Hematopoietic multipotent progenitor cell treated with erythropoietin and hydrocortisone succinate and interleukin-3 and kit ligand, for 17 days (in vitro differentiated cells): ENCODE measurements at regions not wholly inside any gene's neighbourhood (a gene's known extent, or its start where the extent isn't known, plus 50 kb on each side); places are given as distances from the start of the nearest gene placed in this dataset.

Experiments used
- DNase-seq: peaks from one replicate; pipeline ENCODE4 v3.0.0-alpha.2; 2015; ENCODE audit warnings: low spot score

GRCh38 chr15:94535298-94536048, 304.1 kb downstream of the MCTP2 start:
- DNase-seq, result no peak

- no peak for DNase-seq
These were observed 305.2 kb downstream of the MCTP2 start for GRCh38 chr15:94536549-94536948.

GRCh38 chr15:94538280-94538679, 306.9 kb downstream of the MCTP2 start:
- no peak for DNase-seq

GRCh38 chr15:94542391-94542790, 311.0 kb downstream of the MCTP2 start:
- no peak for DNase-seq

GRCh38 chr15:94546808-94547207, 315.4 kb downstream of the MCTP2 start:
- DNase-seq, result no peak

- no peak for DNase-seq
These were observed 316.4 kb downstream of the MCTP2 start for GRCh38 chr15:94547711-94548110.

GRCh38 chr15:94555841-94556519, 324.6 kb downstream of the MCTP2 start:
- DNase-seq, result no peak

GRCh38 chr15:94561036-94561689, 329.8 kb downstream of the MCTP2 start:
- DNase-seq, result no peak

GRCh38 chr15:94563456-94563855, 332.1 kb downstream of the MCTP2 start:
- DNase-seq, result no peak

GRCh38 chr15:94576889-94577533, 345.6 kb downstream of the MCTP2 start:
- DNase-seq, result peak; percentile 5

- DNase-seq, result no peak
These were observed 347.9 kb downstream of the MCTP2 start for GRCh38 chr15:94579286-94579685.

GRCh38 chr15:94580211-94580885, 349.0 kb downstream of the MCTP2 start:
- DNase-seq, result no peak

GRCh38 chr15:94582368-94582767, 351.0 kb downstream of the MCTP2 start:
- no peak for DNase-seq

- no peak for DNase-seq
These were observed 353.5 kb downstream of the MCTP2 start for GRCh38 chr15:94584833-94585244.

GRCh38 chr15:94586099-94586498, 354.7 kb downstream of the MCTP2 start:
- DNase-seq, result no peak

- no peak for DNase-seq
These were observed 355.8 kb downstream of the MCTP2 start for GRCh38 chr15:94587113-94587512.

GRCh38 chr15:94588993-94589392, 357.6 kb downstream of the MCTP2 start:
- no peak for DNase-seq

GRCh38 chr15:94592495-94592894, 361.1 kb downstream of the MCTP2 start:
- no peak for DNase-seq

GRCh38 chr15:94596707-94597106, 365.3 kb downstream of the MCTP2 start:
- DNase-seq, result no peak

- no peak for DNase-seq
These were observed 369.1 kb downstream of the MCTP2 start for GRCh38 chr15:94600505-94600904.

- DNase-seq, result no peak
These were observed 371.6 kb downstream of the MCTP2 start for GRCh38 chr15:94602754-94603470.
